ENCODE measurements at regions not wholly inside any gene's neighbourhood (a gene's known extent, or its start where the extent isn't known, plus 50 kb on each side); places are given as distances from the start of the nearest gene placed in this dataset.
A peak's percentile ranks its signal among the peaks of the same experiment; 100 is the strongest.
"Not testable (repeated sequence)": the region's sequence is repeated elsewhere in the genome, so short reads cannot be mapped to it uniquely, and the experiment has no call there.

DNA sequence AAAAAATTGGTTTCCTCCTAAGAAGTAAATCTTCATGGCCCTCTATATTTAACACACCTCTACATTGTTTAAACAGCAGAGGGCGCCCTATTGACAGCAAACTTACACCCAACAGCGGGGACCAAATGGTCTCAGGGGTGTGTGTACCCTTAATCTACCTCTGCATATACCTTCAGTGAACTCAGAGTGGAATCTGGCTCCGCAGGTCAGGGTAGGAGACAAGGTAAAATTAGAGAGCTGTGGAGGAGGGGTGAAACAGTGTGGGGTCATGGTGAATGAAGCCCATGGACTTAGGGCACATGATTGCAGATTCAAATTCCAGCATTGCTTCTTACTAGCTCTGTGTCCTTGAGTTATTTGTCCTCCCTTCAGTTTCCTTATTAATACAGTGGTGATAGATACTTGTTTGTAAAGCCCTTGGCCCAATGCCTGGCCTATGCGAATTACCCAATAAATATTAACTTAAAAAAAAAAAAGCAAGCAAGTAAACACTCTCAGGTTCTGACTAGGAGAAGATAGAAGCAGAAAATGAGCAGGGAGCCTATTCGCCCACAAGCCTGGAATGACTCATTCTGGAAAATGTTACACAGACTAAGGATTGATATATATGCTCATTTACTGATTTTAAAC, 122.9 kb downstream of the CAVIN4 start:
- peak in 1 of 3 donors; percentile 14 for DNase-seq (ENCODE audit: low read depth in 2 of 3, low spot score in 1 of 3)

DNA sequence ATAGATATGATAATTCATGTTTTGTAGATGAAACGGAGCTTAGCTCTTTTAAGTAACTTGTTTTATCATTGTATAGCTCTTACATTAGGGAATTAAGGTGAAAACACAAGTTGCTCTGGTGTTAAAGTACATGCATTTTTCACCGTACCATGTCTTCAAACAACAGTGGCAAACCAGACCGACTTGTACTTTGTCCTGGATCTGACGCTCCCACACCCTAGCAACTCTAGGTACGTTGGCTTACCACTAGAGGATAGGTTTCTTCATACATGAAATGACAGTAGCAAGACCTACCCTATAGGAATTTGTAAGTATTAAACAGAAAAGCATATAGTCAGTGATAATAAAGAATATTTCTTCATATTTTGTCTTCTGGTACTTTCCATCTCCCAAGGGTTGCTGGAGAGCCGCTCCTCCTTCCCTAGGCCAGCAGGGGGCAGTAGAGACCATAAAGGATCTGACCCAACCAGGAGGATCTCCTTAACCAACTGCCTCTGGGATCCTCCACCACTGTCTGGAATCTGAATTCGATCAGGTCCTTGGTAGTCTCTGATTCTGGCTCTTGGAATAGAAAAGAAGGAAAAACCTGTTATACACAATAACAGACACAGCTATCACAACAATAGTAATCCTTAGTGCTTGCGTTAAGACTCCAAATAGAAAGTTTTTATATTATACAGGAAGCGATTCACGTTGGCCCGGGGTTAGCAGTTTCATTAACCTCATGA, 136.7 kb downstream of the CAVIN4 start:
- peak; percentile 19 to 59 (median 40) for DNase-seq (ENCODE audit: low read depth in 2 of 3, low spot score in 1 of 3)

DNA sequence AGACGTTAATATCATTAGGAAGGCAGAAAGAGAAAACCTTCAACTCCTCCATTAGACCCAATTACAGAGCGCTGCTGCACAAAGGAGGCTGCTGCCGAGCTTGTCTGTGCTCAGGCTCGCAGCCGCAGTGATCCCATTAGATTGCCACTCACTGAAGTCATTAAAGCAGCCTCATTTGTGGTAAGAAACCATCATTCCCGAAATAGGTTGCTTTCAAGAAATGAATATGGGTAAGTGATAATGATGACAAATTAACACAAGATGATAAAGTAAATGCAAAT, 137.2 kb downstream of the CAVIN4 start:
- DNase-seq (ENCODE audit: low read depth in 2 of 3, low spot score in 1 of 3): no peak

GRCh38 chr9:100718717-100719116, 140.8 kb downstream of the CAVIN4 start:
- DNase-seq (ENCODE audit: low read depth in 2 of 3, low spot score in 1 of 3): no peak

- no peak for DNase-seq (ENCODE audit: low read depth in 2 of 3, low spot score in 1 of 3)
These were observed 143.0 kb downstream of the CAVIN4 start for GRCh38 chr9:100720922-100721321.

DNA sequence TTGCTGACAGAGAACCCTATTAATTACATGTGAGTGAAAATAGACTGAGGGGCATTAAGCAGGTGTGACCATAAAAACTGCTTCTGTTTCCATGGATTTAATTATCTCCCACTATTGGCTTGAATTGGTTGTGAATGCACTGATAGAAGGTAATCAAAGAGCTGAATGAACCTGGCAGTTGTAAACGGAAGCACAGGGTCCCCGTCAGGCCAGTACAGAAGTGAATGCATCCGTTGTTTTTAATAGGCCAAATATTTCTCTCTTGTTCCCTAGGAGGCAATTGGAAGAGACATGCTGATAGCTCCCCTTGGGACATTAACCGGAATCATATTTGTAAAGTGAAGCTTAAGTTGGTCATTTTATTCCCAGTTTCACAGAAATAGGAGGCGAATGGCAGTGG, 147.0 kb downstream of the CAVIN4 start:
- DNase-seq (ENCODE audit: low read depth in 2 of 3, low spot score in 1 of 3): no peak

GRCh38 chr9:100725371-100725770, 147.5 kb downstream of the CAVIN4 start:
- no peak for DNase-seq (ENCODE audit: low read depth in 2 of 3, low spot score in 1 of 3)

DNA sequence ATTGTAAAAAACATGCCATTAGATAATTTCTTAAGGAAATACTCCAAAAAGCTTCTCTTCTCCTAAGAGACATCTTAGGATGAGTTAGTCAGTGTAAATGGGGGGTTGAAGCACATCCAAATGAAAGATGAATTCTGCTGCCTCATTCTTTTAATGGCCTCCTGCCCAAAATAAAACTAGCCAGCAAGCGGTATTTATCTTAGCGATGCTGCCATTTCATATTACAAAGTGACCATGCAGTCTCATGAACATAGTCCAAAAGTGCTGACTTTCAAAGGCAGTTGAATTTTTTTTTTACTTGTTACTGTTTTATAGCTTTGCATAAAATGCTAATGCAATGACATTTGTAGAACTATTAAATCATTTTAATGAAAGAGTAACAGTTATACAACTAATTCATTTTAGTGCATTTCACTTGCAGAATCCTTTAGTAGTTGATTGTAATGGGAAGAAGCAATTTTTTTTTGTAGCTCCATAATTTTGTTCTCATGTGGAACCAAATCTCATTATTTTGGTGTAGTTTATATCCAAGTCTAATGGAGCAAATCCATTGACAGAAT, 151.5 kb downstream of the CAVIN4 start:
- no peak for DNase-seq (ENCODE audit: low read depth in 2 of 3, low spot score in 1 of 3)

DNA sequence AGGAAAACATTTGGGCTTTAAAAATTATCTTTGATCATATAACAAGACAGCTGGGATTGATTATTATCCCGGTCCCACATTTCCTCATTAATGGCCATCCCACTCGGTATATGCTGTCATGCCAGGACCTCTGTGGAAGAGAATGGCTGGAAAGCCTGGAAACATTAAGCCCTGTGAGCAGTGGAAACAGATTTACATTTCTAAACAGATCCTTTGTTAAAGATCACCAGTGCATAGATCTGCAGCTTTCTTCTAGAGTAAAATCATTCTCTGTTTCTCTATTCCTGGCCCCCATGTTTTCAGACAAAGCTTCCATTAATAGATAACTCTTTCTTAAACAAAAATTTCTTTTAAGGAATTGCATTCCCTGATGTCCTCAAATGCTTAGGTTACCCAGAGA, 152.2 kb downstream of the CAVIN4 start:
- DNase-seq (ENCODE audit: low read depth in 2 of 3, low spot score in 1 of 3): no peak

DNA sequence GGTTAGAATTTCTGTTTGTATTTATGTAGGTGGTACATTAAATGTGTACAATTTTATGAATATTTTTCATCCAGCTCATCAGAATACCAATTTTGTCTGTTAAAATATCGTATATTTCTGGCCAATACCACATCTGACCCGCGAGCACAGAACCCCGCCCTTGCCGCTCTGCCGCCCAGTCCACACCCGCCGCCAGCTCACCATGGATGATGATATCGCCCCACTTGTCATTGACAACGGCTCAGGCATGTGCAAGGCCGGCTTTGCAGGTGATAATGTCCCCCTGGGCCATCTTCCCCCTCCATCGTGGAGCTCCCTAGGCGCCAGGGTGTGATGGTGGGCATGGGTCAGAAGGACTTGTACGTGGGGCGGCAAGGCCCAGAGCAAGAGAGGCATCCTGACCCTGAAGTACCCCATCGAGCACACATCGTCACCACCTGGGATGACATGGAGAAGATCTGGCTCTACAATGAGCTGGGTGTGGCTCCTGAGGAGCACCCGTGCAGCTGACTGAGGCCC, 153.2 kb downstream of the CAVIN4 start:
- DNase-seq (ENCODE audit: low read depth in 2 of 3, low spot score in 1 of 3): no peak

DNA sequence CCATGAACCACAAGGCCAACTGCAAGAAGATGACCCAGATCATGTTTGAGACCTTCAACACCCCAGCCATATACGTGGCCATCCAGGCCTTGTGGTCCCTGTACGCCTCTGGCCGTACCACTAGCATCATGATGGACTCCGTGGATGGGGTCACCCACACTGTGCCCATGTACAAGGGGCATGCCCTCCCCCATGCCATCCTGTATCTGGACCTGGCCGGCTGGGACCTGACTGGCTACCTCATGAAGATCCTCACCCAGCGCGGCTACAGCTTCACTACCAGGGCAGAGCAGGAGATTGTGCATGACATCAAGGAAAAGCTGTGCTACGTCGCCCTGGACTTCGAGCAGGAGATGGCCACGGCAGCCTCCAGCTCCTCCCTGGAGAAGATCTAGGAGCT, 153.7 kb downstream of the CAVIN4 start:
- no peak for DNase-seq (ENCODE audit: low read depth in 2 of 3, low spot score in 1 of 3)

GRCh38 chr9:100739208-100739607, 161.3 kb downstream of the CAVIN4 start:
- DNase-seq (ENCODE audit: low read depth in 2 of 3, low spot score in 1 of 3): no peak

- DNase-seq (ENCODE audit: low read depth in 2 of 3, low spot score in 1 of 3): no peak
These were observed 161.8 kb downstream of the CAVIN4 start for GRCh38 chr9:100739666-100740065.

- DNase-seq (ENCODE audit: low read depth in 2 of 3, low spot score in 1 of 3): not testable (repeated sequence)
These were observed 171.1 kb downstream of the CAVIN4 start for GRCh38 chr9:100748930-100749329.

GRCh38 chr9:100756217-100756616, 178.3 kb downstream of the CAVIN4 start:
- DNase-seq (ENCODE audit: low read depth in 2 of 3, low spot score in 1 of 3): no peak

GRCh38 chr9:100759215-100759614, 181.3 kb downstream of the CAVIN4 start:
- DNase-seq (ENCODE audit: low read depth in 2 of 3, low spot score in 1 of 3): no peak

GRCh38 chr9:100761276-100761802, 183.5 kb downstream of the CAVIN4 start:
- DNase-seq (ENCODE audit: low read depth in 2 of 3, low spot score in 1 of 3): no peak

GRCh38 chr9:100774326-100774725, 196.4 kb downstream of the CAVIN4 start:
- no peak for DNase-seq (ENCODE audit: low read depth in 2 of 3, low spot score in 1 of 3)

DNA sequence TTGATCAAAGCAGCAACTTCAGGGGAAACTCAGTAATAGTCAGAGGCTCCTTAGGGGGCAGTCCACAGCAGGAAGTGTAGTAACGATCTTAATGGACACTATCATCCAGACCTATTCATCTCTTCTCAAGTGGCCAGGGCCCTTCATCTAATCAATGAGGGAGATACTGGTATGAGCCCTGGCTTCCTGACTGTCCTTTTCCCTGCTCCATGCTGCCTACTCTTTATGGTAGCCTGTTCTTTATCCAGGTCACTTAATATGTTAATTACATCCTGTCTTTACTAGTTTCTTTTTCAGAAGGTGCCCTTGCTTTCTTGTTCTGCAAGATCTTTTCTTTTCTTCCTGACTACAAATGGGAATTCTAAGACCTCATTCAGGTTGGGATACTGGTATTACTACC, 197.1 kb downstream of the CAVIN4 start:
- no peak for DNase-seq (ENCODE audit: low read depth in 2 of 3, low spot score in 1 of 3)

DNA sequence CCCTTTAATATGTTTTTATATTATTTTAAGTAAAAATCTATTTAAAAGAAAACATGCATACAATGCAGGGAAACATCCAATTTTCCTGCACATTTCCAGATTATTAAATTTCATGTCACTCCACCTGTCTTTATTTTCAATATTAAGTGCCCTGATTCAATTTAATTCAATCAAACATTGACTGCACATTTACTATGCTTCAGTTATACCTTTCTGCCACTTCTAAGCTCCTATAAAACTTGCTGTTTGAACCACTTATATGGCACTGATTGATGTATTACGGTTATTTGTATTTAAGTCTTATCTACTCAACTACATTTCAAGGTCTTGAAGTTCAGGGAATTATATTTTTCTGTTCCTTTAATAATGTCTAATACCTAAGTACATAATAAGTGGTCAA, 198.0 kb downstream of the CAVIN4 start:
- no peak for DNase-seq (ENCODE audit: low read depth in 2 of 3, low spot score in 1 of 3)

- DNase-seq (ENCODE audit: low read depth in 2 of 3, low spot score in 1 of 3): no peak
These were observed 206.9 kb downstream of the CAVIN4 start for GRCh38 chr9:100784755-100785154.

DNA sequence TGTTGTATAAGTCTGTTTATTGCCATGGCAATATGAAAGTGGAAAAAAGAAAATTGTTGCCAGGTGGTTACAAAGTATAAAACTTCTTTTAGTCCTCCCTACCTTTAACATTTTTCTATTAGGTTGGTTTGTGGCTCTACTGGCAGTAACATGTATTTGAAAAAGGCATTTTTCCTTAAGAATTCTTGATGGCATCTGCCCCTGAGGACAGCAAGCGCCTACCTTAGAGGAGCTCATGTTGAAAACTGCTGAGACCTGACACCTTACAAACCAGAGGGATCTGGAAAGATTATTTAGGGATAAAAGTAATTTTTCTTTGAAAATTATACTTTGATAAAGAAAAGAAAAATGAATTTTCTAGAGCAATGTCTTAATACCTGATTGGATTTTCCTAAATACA, 208.1 kb downstream of the CAVIN4 start:
- no peak for DNase-seq (ENCODE audit: low read depth in 2 of 3, low spot score in 1 of 3)
